Trophoblast cell (in vitro differentiated cells and primary cell): ENCODE measurements at regions not wholly inside any gene's neighbourhood (a gene's known extent, or its start where the extent isn't known, plus 50 kb on each side); places are given as distances from the start of the nearest gene placed in this dataset.

ENCODE experiments used
- DNase-seq, 2 donors: peaks; one replicate each; pipeline ENCODE4 v3.0.0-alpha.2; 2016
- H2AFZ ChIP-seq: 2 replicates; pipeline ENCODE4 v1.6.1; 2013; ENCODE audit warnings: low read length, moderate library complexity, mild to moderate bottlenecking; ENCODE audit not compliant: insufficient read depth, poor library complexity
- H2AK5ac ChIP-seq: 2 replicates; pipeline ENCODE4 v1.6.1; 2013; ENCODE audit warnings: mild to moderate bottlenecking, low read length
- H2BK120ac ChIP-seq: 2 replicates; pipeline ENCODE4 v1.6.1; 2013; ENCODE audit warnings: low read length, mild to moderate bottlenecking, moderate library complexity; ENCODE audit not compliant: insufficient read depth, poor library complexity
- H2BK12ac ChIP-seq: 2 replicates; pipeline ENCODE4 v1.6.1; 2013; ENCODE audit warnings: mild to moderate bottlenecking, low read length, moderate library complexity
- H2BK5ac ChIP-seq: 2 replicates; pipeline ENCODE4 v1.6.1; 2013; ENCODE audit warnings: low read length, low read depth, moderate library complexity, mild to moderate bottlenecking; ENCODE audit not compliant: poor library complexity
- H3K14ac ChIP-seq: 2 replicates; pipeline ENCODE4 v1.6.1; 2013; ENCODE audit warnings: mild to moderate bottlenecking, low read length
- H3K18ac ChIP-seq: 2 replicates; pipeline ENCODE4 v1.6.1; 2013; ENCODE audit warnings: mild to moderate bottlenecking, low read length
- H3K23ac ChIP-seq: 2 replicates; pipeline ENCODE4 v1.6.1; 2013; ENCODE audit warnings: low read length
- H3K27ac ChIP-seq: 2 replicates; pipeline ENCODE4 v1.5.1; 2013; ENCODE audit warnings: low read depth, mild to moderate bottlenecking, inconsistent platforms, low read length, moderate library complexity
- H3K27me3 ChIP-seq: 2 replicates; pipeline ENCODE4 v1.6.1; 2013; ENCODE audit warnings: inconsistent platforms, mild to moderate bottlenecking, low read length, moderate library complexity; ENCODE audit not compliant: insufficient read depth
- H3K36me3 ChIP-seq, 2 experiments: 1 replicate in 1 of 2; 2 replicates in 1 of 2; pipeline ENCODE4 v1.6.1; 2013; ENCODE audit warnings: low read length in 2 of 2, mild to moderate bottlenecking in 2 of 2, moderate library complexity in 1 of 2; ENCODE audit not compliant: insufficient read depth in 2 of 2, control insufficient read depth in 1 of 2
- H3K4ac ChIP-seq: 2 replicates; pipeline ENCODE4 v1.6.1; 2013; ENCODE audit warnings: low read depth, mild to moderate bottlenecking, low read length, moderate library complexity
- H3K4me1 ChIP-seq, 2 experiments: 1 replicate in 1 of 2; 2 replicates in 1 of 2; pipeline ENCODE4 v1.6.1; 2013; ENCODE audit warnings: low read length in 2 of 2, mild to moderate bottlenecking in 2 of 2, moderate library complexity in 1 of 2; ENCODE audit not compliant: insufficient read depth in 2 of 2, control insufficient read depth in 1 of 2
- H3K4me2 ChIP-seq: 2 replicates; pipeline ENCODE4 v1.6.1; 2013; ENCODE audit warnings: inconsistent platforms, mild to moderate bottlenecking, low read length, moderate library complexity
- H3K4me3 ChIP-seq: 2 replicates; pipeline ENCODE4 v1.5.1; 2013; ENCODE audit warnings: mild to moderate bottlenecking, low read depth, low read length, inconsistent platforms
- H3K79me1 ChIP-seq: one replicate; pipeline ENCODE4 v1.6.1; 2013; ENCODE audit warnings: low read length
- H3K79me2 ChIP-seq: 2 replicates; pipeline ENCODE4 v1.6.1; 2013; ENCODE audit warnings: low read length, mild to moderate bottlenecking; ENCODE audit not compliant: control insufficient read depth, insufficient read depth, poor library complexity
- H3K9ac ChIP-seq: 2 replicates; pipeline ENCODE4 v1.6.1; 2013; ENCODE audit warnings: mild to moderate bottlenecking, low read length
- H3K9me3 ChIP-seq: 2 replicates; pipeline ENCODE4 v1.6.1; 2013; ENCODE audit warnings: low read depth, mild to moderate bottlenecking, control low read depth, inconsistent platforms, low read length; ENCODE audit not compliant: insufficient read depth
- H4K12ac ChIP-seq: 2 replicates; pipeline ENCODE4 v1.6.1; 2013; ENCODE audit warnings: low read depth, mild to moderate bottlenecking, low read length, moderate library complexity
- H4K8ac ChIP-seq: 2 replicates; pipeline ENCODE4 v1.6.1; 2013; ENCODE audit warnings: low read depth, mild to moderate bottlenecking, low read length, moderate library complexity
- H4K91ac ChIP-seq: one replicate; pipeline ENCODE4 v1.6.1; 2013; ENCODE audit warnings: low read depth, mild to moderate bottlenecking, low read length, moderate library complexity
- WGBS: extraction: QIAGEN DNeasy Blood & Tissue Kit; methylation state at CpG from one replicate; pipeline ENCODE4 v1.1.7; 2013; ENCODE audit warnings: missing lambda C conversion rate; ENCODE audit not compliant: insufficient read length, insufficient coverage; ENCODE audit errors: extremely low coverage; 5-methylcytosine and 5-hydroxymethylcytosine counted together

GRCh38 chr3:68103811-68104210, 449.4 kb upstream of the SUCLG2 start:
- Histone ChIP-seq H3K9me3 (no peaks in the 10 kb centered on the region), H2AFZ (no peak overlapping the region), H3K27me3 (no peaks in the 10 kb centered on the region), H2AK5ac (no peak overlapping the region), H2BK5ac (no peak overlapping the region), H2BK12ac (no peak overlapping the region), H4K91ac (no peak overlapping the region), H3K18ac (no peak overlapping the region), H3K79me2 (no peaks in the 10 kb centered on the region), H2BK120ac (no peak overlapping the region), H3K4ac (no peak overlapping the region), H4K8ac (no peak overlapping the region), H3K36me3 (no peaks in the 10 kb centered on the region), H3K27ac (no peak overlapping the region), H3K79me1 (no peaks in the 10 kb centered on the region), H3K14ac (no peak overlapping the region), H3K4me2 (no peak overlapping the region), H4K12ac (no peak overlapping the region), H3K23ac (no peak overlapping the region), H3K4me3 (no peak overlapping the region), H3K4me1 (no peaks in the 10 kb centered on the region), H3K9ac (no peak overlapping the region)
- no peak for DNase-seq
- WGBS = no CpG with 5 or more reads among the region's 1 CpG

DNA sequence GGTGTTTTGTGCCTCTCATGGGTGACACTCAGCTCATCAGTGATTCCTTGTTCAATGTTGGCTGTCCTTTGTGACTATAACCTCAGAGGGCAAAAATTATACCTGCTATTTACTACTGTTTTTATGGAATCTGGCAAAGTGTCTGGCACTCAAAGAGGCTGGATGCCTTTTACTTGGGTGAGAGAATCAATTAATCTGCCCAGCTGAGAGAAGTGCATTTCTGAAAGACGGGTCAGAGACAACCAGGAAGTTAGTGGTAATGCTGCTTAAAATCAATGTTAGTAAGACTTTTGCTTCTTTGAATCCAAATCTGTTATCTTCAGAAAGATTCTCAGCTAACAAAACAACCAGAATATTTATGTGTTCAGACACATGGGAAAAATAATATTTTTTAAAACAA, 436.2 kb upstream of the SUCLG2 start:
- no peak overlapping the region for H3K4me2 ChIP-seq
- H4K12ac ChIP-seq = no peak overlapping the region
- WGBS = no CpG with 5 or more reads among the region's 1 CpG
- no peak overlapping the region for H4K8ac ChIP-seq
- no peak overlapping the region for H2BK120ac ChIP-seq
- no peaks in the 10 kb centered on the region for H3K9me3 ChIP-seq
- no peak overlapping the region for H2AFZ ChIP-seq
- no peak overlapping the region for H2AK5ac ChIP-seq
- no peak for DNase-seq
- no peak overlapping the region for H3K4me3 ChIP-seq
- H3K4me1 ChIP-seq = no peaks in the 10 kb centered on the region
- no peaks in the 10 kb centered on the region for H3K79me2 ChIP-seq
- H4K91ac ChIP-seq = no peak overlapping the region
- H3K27ac ChIP-seq = no peak overlapping the region
- H2BK5ac ChIP-seq = no peak overlapping the region
- H3K79me1 ChIP-seq = no peaks in the 10 kb centered on the region
- H3K14ac ChIP-seq = no peak overlapping the region
- H3K4ac ChIP-seq = no peak overlapping the region
- H3K27me3 ChIP-seq = no peaks in the 10 kb centered on the region
- H2BK12ac ChIP-seq = no peak overlapping the region
- H3K18ac ChIP-seq = no peak overlapping the region
- no peaks in the 10 kb centered on the region for H3K36me3 ChIP-seq
- no peak overlapping the region for H3K23ac ChIP-seq
- H3K9ac ChIP-seq = no peak overlapping the region

DNA sequence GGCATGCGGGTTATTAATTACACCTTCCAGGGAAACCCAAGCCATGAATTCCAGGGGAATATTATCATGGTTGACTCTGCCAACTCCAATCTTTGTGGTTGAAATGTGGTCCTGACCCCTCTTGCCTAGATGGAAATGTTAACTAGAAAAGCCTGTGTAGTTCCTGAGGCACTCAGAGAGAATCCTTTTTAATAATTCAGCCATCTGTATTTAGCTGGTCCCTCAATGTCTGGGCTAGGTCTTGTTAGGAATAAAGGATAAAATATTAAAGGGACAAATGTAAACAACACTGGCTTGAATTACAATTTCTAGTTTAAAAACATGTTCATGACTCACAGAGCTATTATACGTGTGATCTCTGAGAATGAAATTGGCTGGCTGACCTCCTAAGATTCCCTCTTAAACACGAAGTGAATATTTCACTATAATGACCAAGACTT, 435.2 kb upstream of the SUCLG2 start:
- no peak overlapping the region for H3K9ac ChIP-seq
- no peak overlapping the region for H3K18ac ChIP-seq
- H3K4ac ChIP-seq = no peak overlapping the region
- no peak overlapping the region for H4K12ac ChIP-seq
- H2BK12ac ChIP-seq = no peak overlapping the region
- H3K23ac ChIP-seq = no peak overlapping the region
- no peak overlapping the region for H4K91ac ChIP-seq
- H4K8ac ChIP-seq = no peak overlapping the region
- H2BK120ac ChIP-seq = no peak overlapping the region
- H2AFZ ChIP-seq = no peak overlapping the region
- no peak overlapping the region for H3K4me3 ChIP-seq
- no peaks in the 10 kb centered on the region for H3K27me3 ChIP-seq
- H3K79me1 ChIP-seq = no peaks in the 10 kb centered on the region
- no peak for DNase-seq
- H3K14ac ChIP-seq = no peak overlapping the region
- H3K27ac ChIP-seq = no peak overlapping the region
- no peak overlapping the region for H2BK5ac ChIP-seq
- H3K4me1 ChIP-seq = no peaks in the 10 kb centered on the region
- WGBS = no CpG with 5 or more reads among the region's 3 CpGs
- H3K79me2 ChIP-seq = no peaks in the 10 kb centered on the region
- H3K4me2 ChIP-seq = no peak overlapping the region
- no peaks in the 10 kb centered on the region for H3K36me3 ChIP-seq
- no peaks in the 10 kb centered on the region for H3K9me3 ChIP-seq
- H2AK5ac ChIP-seq = no peak overlapping the region

- H3K27me3 ChIP-seq = no peaks in the 10 kb centered on the region
- no peak overlapping the region for H3K18ac ChIP-seq
- no CpG with 5 or more reads among the region's 3 CpGs for WGBS
- no peak overlapping the region for H3K14ac ChIP-seq
- no peak overlapping the region for H2BK120ac ChIP-seq
- no peaks in the 10 kb centered on the region for H3K36me3 ChIP-seq
- no peak for DNase-seq
- no peak overlapping the region for H2AFZ ChIP-seq
- no peak overlapping the region for H4K91ac ChIP-seq
- H3K9ac ChIP-seq = no peak overlapping the region
- H3K4me3 ChIP-seq = no peak overlapping the region
- no peak overlapping the region for H3K23ac ChIP-seq
- no peaks in the 10 kb centered on the region for H3K79me1 ChIP-seq
- no peak overlapping the region for H3K4ac ChIP-seq
- H2BK5ac ChIP-seq = no peak overlapping the region
- no peak overlapping the region for H2BK12ac ChIP-seq
- H3K79me2 ChIP-seq = no peaks in the 10 kb centered on the region
- no peaks in the 10 kb centered on the region for H3K4me1 ChIP-seq
- H4K8ac ChIP-seq = no peak overlapping the region
- no peak overlapping the region for H2AK5ac ChIP-seq
- H3K27ac ChIP-seq = no peak overlapping the region
- H4K12ac ChIP-seq = no peak overlapping the region
- no peaks in the 10 kb centered on the region for H3K9me3 ChIP-seq
- H3K4me2 ChIP-seq = no peak overlapping the region
Observed at GRCh38 chr3:68088636-68089035, 434.2 kb upstream of the SUCLG2 start.
